PC-9 (cell line): ENCODE measurements at regions not wholly inside any gene's neighbourhood (a gene's known extent, or its start where the extent isn't known, plus 50 kb on each side); places are given as distances from the start of the nearest gene placed in this dataset.
A peak's percentile ranks its signal among the peaks of the same experiment; 100 is the strongest.

ENCODE experiments used
- BruUV-seq: library from RNA; stranded (reverse); fragments of 400-500 nt; replicated peaks from 2 replicates; lab custom pipeline; 2021; lab: Mats Ljungman, UMichigan
- CTCF ChIA-PET: fragments of 300-600 bp; sonication (Branson Sonifier 250); formaldehyde crosslinking; loops from one replicate; lab custom pipeline; 2022; ENCODE audit warnings: antibody characterized with exemption; lab: Charles Lee
- POLR2A ChIA-PET: fragments of 300-600 bp; sonication (Branson Sonifier 250); formaldehyde crosslinking; loops from one replicate; lab custom pipeline; 2022; ENCODE audit warnings: antibody characterized with exemption; ENCODE audit not compliant: unreplicated experiment; lab: Charles Lee
- DNase-seq, 2 experiments: peaks; one replicate each; pipeline versions ENCODE4 v3.0.0 to v3.0.0-alpha.2; 2015 to 2022; ENCODE audit warnings: mixed read lengths in 1 of 2
- H2AFZ ChIP-seq: fragments of 200-600 bp; sonication (generic); 2 replicates; pipeline ENCODE4 v1.8.1; 2017; ENCODE audit warnings: antibody characterized with exemption
- H3F3A ChIP-seq: fragments of 200-600 bp; sonication (generic); 2 replicates; pipeline ENCODE4 v1.8.1; 2017; ENCODE audit warnings: antibody characterized with exemption, mild to moderate bottlenecking, low read depth; ENCODE audit not compliant: insufficient read depth
- H3K27ac ChIP-seq: fragments of 200-600 bp; sonication (generic); 2 replicates; pipeline ENCODE4 v1.6.1; 2016; ENCODE audit warnings: mixed run types
- H3K27me3 ChIP-seq: fragments of 200-600 bp; sonication (generic); 2 replicates; pipeline ENCODE4 v1.6.1; 2016; ENCODE audit warnings: low read depth, mixed run types; ENCODE audit not compliant: insufficient read depth
- H3K36me3 ChIP-seq: fragments of 200-600 bp; sonication (generic); 2 replicates; pipeline ENCODE4 v1.6.1; 2016; ENCODE audit warnings: low read depth, mixed run types
- H3K4me1 ChIP-seq: fragments of 200-600 bp; sonication (generic); replicated peaks from 2 replicates; pipeline ENCODE4 v1.6.1; 2016; ENCODE audit warnings: mixed run types; ENCODE audit not compliant: insufficient read depth
- H3K4me2 ChIP-seq: fragments of 200-600 bp; sonication (generic); 2 replicates; pipeline ENCODE4 v1.6.1; 2017; ENCODE audit warnings: mixed run types
- H3K4me3 ChIP-seq: fragments of 200-600 bp; sonication (generic); 2 replicates; pipeline ENCODE4 v1.6.1; 2016; ENCODE audit warnings: mixed run types
- H3K79me2 ChIP-seq: fragments of 200-600 bp; sonication (generic); 2 replicates; pipeline ENCODE4 v1.6.1; 2017; ENCODE audit warnings: low read depth, mixed run types
- H3K9me2 ChIP-seq: fragments of 200-600 bp; sonication (generic); 2 replicates; pipeline ENCODE4 v1.8.1; 2017; ENCODE audit warnings: mild to moderate bottlenecking; ENCODE audit not compliant: insufficient read depth
- H3K9me3 ChIP-seq: fragments of 200-600 bp; sonication (generic); 2 replicates; pipeline ENCODE4 v1.8.1; 2016; ENCODE audit warnings: low read depth; ENCODE audit not compliant: insufficient read depth
- H4K20me1 ChIP-seq: fragments of 200-600 bp; sonication (generic); 2 replicates; pipeline ENCODE4 v1.8.1; 2017; ENCODE audit not compliant: insufficient read depth
- EZH2 ChIP-seq: fragments of 200-600 bp; sonication (generic); IDR thresholded peaks from 2 replicates; pipeline ENCODE4 v1.8.0; 2017; ENCODE audit warnings: antibody characterized with exemption, low read depth
- intact Hi-C: fragments of 100-400 bp; cut with micrococcal nuclease; formaldehyde crosslinking; loops from one replicate; pipeline ENCODE4 v1.10.0; 2022; ENCODE audit not compliant: unreplicated experiment
- TF ChIP-seq, protein P1 (sequence below): fragments of 200-600 bp; sonication (generic); conservative IDR thresholded peaks from 2 replicates; pipeline ENCODE4 v1.6.1; 2017; ENCODE audit warnings: mixed run types, antibody characterized with exemption, mild to moderate bottlenecking, moderate library complexity

DNA sequence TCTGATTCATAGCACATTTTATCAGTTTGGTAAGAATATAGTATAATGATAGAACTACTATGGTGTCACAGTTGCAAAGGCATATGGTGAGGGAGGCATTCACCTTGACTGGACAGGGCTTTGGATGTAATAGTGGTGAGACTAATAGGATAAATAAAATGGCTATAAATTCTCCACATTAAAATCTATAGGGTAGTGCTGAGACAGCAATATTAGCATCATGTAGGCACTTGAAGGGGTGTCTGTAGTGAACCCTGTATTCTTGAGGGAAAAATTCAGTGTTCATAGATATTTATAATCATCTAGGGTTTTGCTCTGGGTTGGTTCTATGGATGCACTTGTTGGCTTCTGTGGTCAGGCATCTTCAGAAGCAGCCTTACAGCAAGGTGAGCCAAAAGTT lies 59.3 kb upstream of the ICA1 start:
- POLR2A ChIA-PET, result no interaction called here
- CTCF ChIA-PET, result no interaction called here

DNA sequence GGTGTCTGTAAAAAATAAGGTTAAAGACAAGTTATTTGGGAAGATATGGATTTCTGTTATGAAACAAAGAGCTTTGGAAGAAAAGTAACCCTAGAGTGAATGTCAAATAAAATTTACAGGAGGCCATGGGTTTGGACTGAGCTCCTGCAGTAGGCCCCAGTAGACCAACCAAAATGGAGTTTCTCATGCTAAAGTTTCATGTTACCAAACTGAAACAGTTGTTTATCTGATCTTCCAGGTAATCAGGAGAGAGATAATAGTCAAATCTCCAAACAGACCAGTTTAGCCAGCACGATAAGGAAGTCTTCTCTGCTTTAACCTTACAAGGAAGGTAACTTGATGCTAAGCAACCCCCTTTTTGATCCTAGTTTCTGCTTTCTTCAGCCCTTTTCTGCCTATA lies 60.7 kb upstream of the ICA1 start:
- H3K4me1 ChIP-seq, result 0 out of 2 replicates have a peak, but pooled peaks cover 5% of the 10 kb centered on the region
- no peaks in the 10 kb centered on the region for H4K20me1 ChIP-seq
- no peaks in the 10 kb centered on the region for H3F3A ChIP-seq
- peak in 1 of 2 experiments; percentile 44 for DNase-seq
- peaks cover 8% of the 10 kb centered on the region for H3K27me3 ChIP-seq
- no peak overlapping the region for H3K4me3 ChIP-seq
- peaks cover 4% of the 10 kb centered on the region; the same call in 1 of the 2 replicates for H3K9me3 ChIP-seq
- intact Hi-C loops, result no loop called here
- H3K4me2 ChIP-seq, result no peak overlapping the region
- H3K27ac ChIP-seq, result no peak overlapping the region
- H3K9me2 ChIP-seq, result no peaks in the 10 kb centered on the region
- BruUV-seq, result no TSS peak
- no peak overlapping the region for H2AFZ ChIP-seq
- no peaks in the 10 kb centered on the region for H3K79me2 ChIP-seq
- ChIA-PET POLR2A (no interaction called here), CTCF (interaction anchor here (0.6 kb wide), 1 partner anchor 1220 kb away, joined by 7 read pairs; no protein-coding TSS in a partner anchor)
- TF ChIP-seq EZH2, result no peak
- TF ChIP-seq, protein P1, sequence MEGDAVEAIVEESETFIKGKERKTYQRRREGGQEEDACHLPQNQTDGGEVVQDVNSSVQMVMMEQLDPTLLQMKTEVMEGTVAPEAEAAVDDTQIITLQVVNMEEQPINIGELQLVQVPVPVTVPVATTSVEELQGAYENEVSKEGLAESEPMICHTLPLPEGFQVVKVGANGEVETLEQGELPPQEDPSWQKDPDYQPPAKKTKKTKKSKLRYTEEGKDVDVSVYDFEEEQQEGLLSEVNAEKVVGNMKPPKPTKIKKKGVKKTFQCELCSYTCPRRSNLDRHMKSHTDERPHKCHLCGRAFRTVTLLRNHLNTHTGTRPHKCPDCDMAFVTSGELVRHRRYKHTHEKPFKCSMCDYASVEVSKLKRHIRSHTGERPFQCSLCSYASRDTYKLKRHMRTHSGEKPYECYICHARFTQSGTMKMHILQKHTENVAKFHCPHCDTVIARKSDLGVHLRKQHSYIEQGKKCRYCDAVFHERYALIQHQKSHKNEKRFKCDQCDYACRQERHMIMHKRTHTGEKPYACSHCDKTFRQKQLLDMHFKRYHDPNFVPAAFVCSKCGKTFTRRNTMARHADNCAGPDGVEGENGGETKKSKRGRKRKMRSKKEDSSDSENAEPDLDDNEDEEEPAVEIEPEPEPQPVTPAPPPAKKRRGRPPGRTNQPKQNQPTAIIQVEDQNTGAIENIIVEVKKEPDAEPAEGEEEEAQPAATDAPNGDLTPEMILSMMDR, result no peak
- no peaks in the 10 kb centered on the region for H3K36me3 ChIP-seq

More for the DNA sequence above, 59.3 kb upstream of the ICA1 start:
- no peak for DNase-seq
- no TSS peak for BruUV-seq
- H3K4me3 ChIP-seq, result no peak overlapping the region
- H2AFZ ChIP-seq, result no peak overlapping the region
- 0 out of 2 replicates have a peak, but pooled peaks cover 5% of the 10 kb centered on the region for H3K4me1 ChIP-seq
- no peaks in the 10 kb centered on the region for H3K9me2 ChIP-seq
- no peaks in the 10 kb centered on the region for H3K79me2 ChIP-seq
- intact Hi-C loops, result no loop called here
- H3K27ac ChIP-seq, result no peak overlapping the region
- no peaks in the 10 kb centered on the region for H3K36me3 ChIP-seq
- no peak overlapping the region for H3K4me2 ChIP-seq
- TF ChIP-seq, protein P1, result no peak
- TF ChIP-seq EZH2, result no peak
- no peaks in the 10 kb centered on the region for H4K20me1 ChIP-seq
- H3K9me3 ChIP-seq, result peaks cover 4% of the 10 kb centered on the region; the same call in 1 of the 2 replicates
- peaks cover 17% of the 10 kb centered on the region for H3K27me3 ChIP-seq
- H3F3A ChIP-seq, result no peaks in the 10 kb centered on the region

DNA sequence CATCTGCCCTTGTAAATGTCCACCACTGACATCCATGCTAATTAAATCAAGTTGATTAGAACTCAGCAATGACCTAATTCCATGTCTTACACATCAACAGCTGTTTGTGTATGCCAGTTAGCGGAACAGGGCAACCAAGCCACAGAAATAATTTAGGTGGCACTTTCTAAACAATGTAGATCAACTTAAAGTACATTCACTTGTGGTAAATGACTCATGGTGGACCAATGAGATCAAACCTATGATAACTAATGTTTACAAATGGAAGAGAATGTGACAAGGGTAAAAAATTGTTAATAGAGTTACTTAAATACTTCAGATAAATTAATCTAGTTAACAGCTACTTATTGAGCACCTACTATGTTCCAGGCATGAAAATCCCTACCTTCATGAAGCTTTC lies 63.1 kb upstream of the ICA1 start:
- no TSS peak for BruUV-seq
- ChIA-PET CTCF (no interaction called here), POLR2A (no interaction called here)
- DNase-seq, result peak in 1 of 2 experiments; percentile 80
- no peaks in the 10 kb centered on the region for H3F3A ChIP-seq
- no peak overlapping the region for H3K4me3 ChIP-seq
- no peak overlapping the region for H3K4me2 ChIP-seq
- H3K9me2 ChIP-seq, result no peaks in the 10 kb centered on the region
- no peaks in the 10 kb centered on the region for H3K9me3 ChIP-seq
- intact Hi-C loops, result no loop called here
- H3K79me2 ChIP-seq, result no peaks in the 10 kb centered on the region
- H4K20me1 ChIP-seq, result no peaks in the 10 kb centered on the region
- H3K36me3 ChIP-seq, result no peaks in the 10 kb centered on the region
- peaks cover 7% of the 10 kb centered on the region for H3K27me3 ChIP-seq
- H3K27ac ChIP-seq, result no peak overlapping the region
- no peak overlapping the region for H2AFZ ChIP-seq
- 0 out of 2 replicates have a peak, but pooled peaks cover 5% of the 10 kb centered on the region for H3K4me1 ChIP-seq
- no peak for TF ChIP-seq EZH2
- TF ChIP-seq, protein P1, result no peak
